Esophagus (tissue), 2 donors: ENCODE measurements at regions not wholly inside any gene's neighbourhood (a gene's known extent, or its start where the extent isn't known, plus 50 kb on each side); places are given as distances from the start of the nearest gene placed in this dataset.

Source experiments
- H3K27ac ChIP-seq, 2 donors: one replicate each; pipeline ENCODE4 v1.5.1; 2013; ENCODE audit warnings: low read depth in 2 of 2, mild to moderate bottlenecking in 2 of 2, inconsistent platforms in 1 of 2, low read length in 1 of 2, moderate library complexity in 1 of 2
- H3K27me3 ChIP-seq, 2 donors: one replicate each; pipeline ENCODE4 v1.6.1; 2013; ENCODE audit warnings: low read length in 2 of 2, control low read depth in 1 of 2, mild to moderate bottlenecking in 1 of 2; ENCODE audit not compliant: insufficient read depth in 2 of 2, control insufficient read depth in 1 of 2
- H3K36me3 ChIP-seq, 2 donors: one replicate each; pipeline ENCODE4 v1.6.1; 2013; ENCODE audit warnings: low read length in 1 of 2; ENCODE audit not compliant: control insufficient read depth in 2 of 2, insufficient read depth in 2 of 2
- H3K4me1 ChIP-seq, 2 donors: one replicate each; pipeline ENCODE4 v1.6.1; 2013; ENCODE audit warnings: low read length in 1 of 2; ENCODE audit not compliant: control insufficient read depth in 2 of 2, insufficient read depth in 2 of 2
- H3K4me3 ChIP-seq, 2 donors: one replicate each; pipeline ENCODE4 v1.5.1; 2013; ENCODE audit warnings: low read length in 2 of 2, mild to moderate bottlenecking in 2 of 2, low read depth in 1 of 2, moderate library complexity in 1 of 2
- H3K9me3 ChIP-seq, 2 donors: one replicate each; pipeline ENCODE4 v1.6.1; 2013; ENCODE audit warnings: mild to moderate bottlenecking in 2 of 2, low read depth in 1 of 2, low read length in 1 of 2, moderate library complexity in 1 of 2; ENCODE audit not compliant: control insufficient read depth in 2 of 2, insufficient read depth in 1 of 2
- WGBS, 2 donors: extraction: QIAGEN DNeasy Blood & Tissue Kit; methylation state at CpG; one replicate each; pipeline ENCODE4 v1.1.7; 2013; 5-methylcytosine and 5-hydroxymethylcytosine counted together
- donor health status: healthy with polysubstance abuse.
- donor health status: Bipolar disorder and iron deficiency.

DNA sequence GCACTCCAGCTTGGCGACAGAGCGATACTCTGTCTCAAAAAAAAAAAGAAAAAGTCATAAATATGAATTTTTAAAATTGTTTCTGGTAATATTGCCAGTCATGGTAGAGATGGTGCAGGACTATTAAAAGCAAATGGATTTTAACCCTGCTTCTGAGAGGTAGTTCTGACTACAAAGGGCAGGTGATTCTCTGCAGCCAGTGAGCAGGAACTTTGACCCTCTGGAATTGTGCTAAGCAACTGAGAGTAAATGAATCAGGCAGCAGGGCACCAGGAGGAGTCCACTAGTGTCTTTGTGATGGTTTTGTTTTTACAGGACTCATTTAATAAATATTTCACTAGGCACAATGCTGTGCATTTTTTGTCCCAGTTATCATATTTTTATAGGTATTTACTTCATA, 781.2 kb downstream of the TLE4 start:
- no peaks in the 10 kb centered on the region for H3K9me3 ChIP-seq
- no peaks in the 10 kb centered on the region for H3K27me3 ChIP-seq
- no peaks in the 10 kb centered on the region for H3K36me3 ChIP-seq
- no peaks in the 10 kb centered on the region for H3K4me1 ChIP-seq
- WGBS, 2 donors = 92 to 98% methylated on average over 2 of the region's 2 CpGs
- no peak overlapping the region for H3K4me3 ChIP-seq
- H3K27ac ChIP-seq = no peak overlapping the region

DNA sequence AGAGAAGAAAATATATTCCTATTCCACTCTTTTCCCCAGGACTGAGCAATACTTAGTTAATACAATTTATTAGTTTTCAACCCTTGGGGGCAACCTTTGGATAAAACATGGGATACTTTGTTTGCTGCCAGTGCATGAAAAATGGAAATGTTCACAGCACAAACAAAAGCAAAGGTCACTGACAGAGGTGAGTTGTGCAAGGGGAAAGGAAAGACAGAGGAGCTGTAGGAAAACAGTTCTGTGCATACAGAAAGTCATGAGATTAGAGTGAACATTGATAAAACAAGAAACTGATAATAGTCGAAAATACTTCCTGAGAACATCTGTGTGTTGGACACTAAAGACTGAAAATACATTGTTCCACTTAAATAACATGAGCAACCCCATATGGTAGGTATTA, 779.8 kb downstream of the TLE4 start:
- no peaks in the 10 kb centered on the region for H3K4me1 ChIP-seq
- 48 to 74% methylated on average over 1 of the region's 1 CpG for WGBS, 2 donors
- no peak overlapping the region for H3K4me3 ChIP-seq
- no peaks in the 10 kb centered on the region for H3K36me3 ChIP-seq
- no peaks in the 10 kb centered on the region for H3K9me3 ChIP-seq
- no peaks in the 10 kb centered on the region for H3K27me3 ChIP-seq
- H3K27ac ChIP-seq = no peak overlapping the region

DNA sequence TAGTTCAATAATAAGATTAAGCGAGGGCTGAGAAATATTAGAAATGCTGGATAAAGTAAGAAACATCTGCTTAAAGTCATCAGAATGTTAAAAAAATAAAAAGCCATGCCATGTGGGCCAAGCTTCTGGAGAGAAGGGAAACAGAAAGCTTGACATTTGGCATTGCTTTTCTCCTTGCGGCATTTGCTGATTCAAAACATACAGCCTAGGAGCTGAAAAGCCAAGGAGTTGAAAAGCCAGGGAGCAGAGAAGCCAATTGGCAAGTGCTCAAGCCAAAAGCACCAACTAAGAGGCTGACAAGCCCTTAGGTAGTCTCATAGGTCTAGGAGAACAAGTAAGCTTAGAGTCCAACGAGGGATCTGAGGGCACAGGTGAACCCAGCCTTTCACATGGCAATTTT, 754.3 kb downstream of the TLE4 start:
- 42 to 45% methylated on average over 3 of the region's 3 CpGs for WGBS, 2 donors
- Histone ChIP-seq H3K9me3 (no peaks in the 10 kb centered on the region), H3K27ac (no peak overlapping the region), H3K4me1 (no peaks in the 10 kb centered on the region), H3K27me3 (no peaks in the 10 kb centered on the region), H3K36me3 (no peaks in the 10 kb centered on the region), H3K4me3 (no peak overlapping the region)

DNA sequence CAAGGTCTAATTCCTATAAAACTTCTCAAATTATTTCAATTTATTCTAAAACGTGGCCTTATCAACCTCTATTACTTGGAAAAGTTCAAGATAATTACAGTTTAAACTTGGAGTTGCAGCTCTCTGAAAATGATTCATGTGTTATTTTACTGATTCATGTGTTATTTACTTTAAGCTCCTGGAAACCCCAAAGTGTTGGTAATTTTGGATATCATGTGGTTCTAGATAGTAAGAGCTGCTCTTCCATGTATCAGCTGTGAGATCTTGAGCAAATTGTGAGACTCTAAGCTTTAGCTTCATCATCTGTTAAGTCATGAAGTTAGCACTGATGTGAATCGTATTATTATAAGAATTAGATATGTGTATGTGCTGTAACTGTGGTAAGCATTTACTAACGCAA, 749.2 kb downstream of the TLE4 start:
- Histone ChIP-seq H3K9me3 (no peaks in the 10 kb centered on the region), H3K27ac (no peak overlapping the region), H3K27me3 (no peaks in the 10 kb centered on the region), H3K36me3 (no peaks in the 10 kb centered on the region), H3K4me1 (no peaks in the 10 kb centered on the region), H3K4me3 (no peak overlapping the region)
- WGBS, 2 donors = 61 to 64% methylated on average over 3 of the region's 3 CpGs

DNA sequence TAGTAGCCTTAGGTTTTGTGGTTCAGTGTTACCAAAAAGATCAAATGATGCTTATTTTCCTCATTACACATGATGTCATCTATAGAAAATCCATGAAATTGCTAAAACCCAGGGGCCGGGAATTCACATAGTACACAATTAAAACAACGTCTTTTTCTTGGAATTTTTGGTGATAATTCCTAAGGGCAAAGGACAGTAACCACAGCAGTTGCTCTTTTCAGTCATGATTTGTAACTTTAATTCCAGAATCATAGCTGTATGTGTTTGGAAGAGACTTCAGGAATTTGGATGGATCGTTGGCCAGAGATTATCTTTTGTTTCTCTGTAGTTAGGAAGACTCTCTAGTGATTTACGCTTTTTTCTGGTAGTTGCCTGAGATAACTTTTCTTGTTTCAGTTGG, 748.7 kb downstream of the TLE4 start:
- Histone ChIP-seq H3K4me3 (no peak overlapping the region), H3K27me3 (no peaks in the 10 kb centered on the region), H3K4me1 (no peaks in the 10 kb centered on the region), H3K9me3 (no peaks in the 10 kb centered on the region), H3K27ac (no peak overlapping the region), H3K36me3 (no peaks in the 10 kb centered on the region)
- 57 to 62% methylated on average over 4 of the region's 4 CpGs for WGBS, 2 donors

DNA sequence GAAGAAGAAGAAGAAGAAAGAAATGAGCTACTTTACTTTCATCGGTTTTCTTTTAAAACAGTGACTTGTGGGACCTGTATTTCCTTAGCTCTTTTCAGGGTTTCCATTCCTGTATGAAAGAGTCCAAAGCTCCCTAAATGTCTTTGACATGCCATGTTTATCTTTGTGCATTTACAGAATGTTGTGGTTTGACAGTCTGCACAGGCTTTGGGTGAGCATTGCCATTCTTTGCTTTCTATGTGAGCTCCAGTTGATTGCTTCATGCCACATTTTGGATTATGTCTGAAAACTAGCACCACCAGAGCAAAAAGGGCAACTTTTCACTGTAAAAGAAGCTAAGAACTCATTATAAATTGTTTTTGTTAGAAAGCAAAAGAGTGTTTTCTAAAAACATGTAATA, 733.4 kb downstream of the TLE4 start:
- H3K9me3 ChIP-seq = no peaks in the 10 kb centered on the region
- no peak overlapping the region for H3K27ac ChIP-seq
- no peaks in the 10 kb centered on the region for H3K36me3 ChIP-seq
- 71 to 94% methylated on average over 1 of the region's 1 CpG for whole genome bisulfite sequencing, 2 donors
- no peaks in the 10 kb centered on the region for H3K4me1 ChIP-seq
- H3K27me3 ChIP-seq = no peaks in the 10 kb centered on the region
- no peak overlapping the region for H3K4me3 ChIP-seq

DNA sequence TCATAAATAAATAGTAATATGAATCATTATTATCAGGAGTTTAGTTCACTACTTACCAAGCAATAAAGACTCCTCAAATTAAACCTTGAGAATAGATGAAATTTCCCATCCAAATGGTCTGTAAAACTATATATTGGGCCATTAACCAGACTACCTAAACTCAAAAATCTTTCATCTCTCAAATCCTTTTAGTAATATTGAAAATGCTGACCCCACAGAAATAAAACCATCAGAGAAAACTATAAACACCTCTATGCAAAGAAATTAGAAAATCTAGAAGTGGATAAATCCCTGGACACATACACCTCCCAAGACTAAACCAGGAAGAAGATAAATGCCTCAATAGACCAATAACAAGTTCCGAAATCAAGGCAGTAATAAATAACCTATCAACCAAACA, 723.2 kb downstream of the TLE4 start:
- H3K27me3 ChIP-seq = no peaks in the 10 kb centered on the region
- H3K27ac ChIP-seq = no peak overlapping the region
- no peaks in the 10 kb centered on the region for H3K9me3 ChIP-seq
- no peak overlapping the region for H3K4me3 ChIP-seq
- 89 to 97% methylated on average over 1 of the region's 1 CpG for WGBS, 2 donors
- no peaks in the 10 kb centered on the region for H3K36me3 ChIP-seq
- H3K4me1 ChIP-seq = no peaks in the 10 kb centered on the region

DNA sequence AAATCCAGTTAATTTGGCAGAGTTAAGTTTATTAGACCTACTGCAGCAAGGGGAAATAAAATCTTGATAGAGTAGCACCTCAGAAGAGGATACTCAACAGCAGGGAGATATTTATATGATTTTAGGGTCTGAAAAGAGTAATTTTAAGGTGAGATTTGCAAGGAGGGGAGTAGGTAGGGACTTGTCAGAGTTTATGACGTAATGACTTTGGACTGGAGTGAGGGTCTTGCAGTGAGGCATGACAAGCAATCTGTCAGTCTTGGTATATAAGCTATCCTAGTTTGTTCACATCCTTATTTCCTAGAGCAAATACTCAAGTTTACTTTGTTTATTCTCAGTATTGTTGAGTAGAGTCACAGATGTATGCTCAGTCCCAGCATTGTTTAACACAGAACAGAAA, 722.6 kb downstream of the TLE4 start:
- H3K27ac ChIP-seq = no peak overlapping the region
- 84 to 89% methylated on average over 1 of the region's 1 CpG for WGBS, 2 donors
- H3K27me3 ChIP-seq = no peaks in the 10 kb centered on the region
- no peaks in the 10 kb centered on the region for H3K36me3 ChIP-seq
- no peak overlapping the region for H3K4me3 ChIP-seq
- H3K9me3 ChIP-seq = no peaks in the 10 kb centered on the region
- no peaks in the 10 kb centered on the region for H3K4me1 ChIP-seq

DNA sequence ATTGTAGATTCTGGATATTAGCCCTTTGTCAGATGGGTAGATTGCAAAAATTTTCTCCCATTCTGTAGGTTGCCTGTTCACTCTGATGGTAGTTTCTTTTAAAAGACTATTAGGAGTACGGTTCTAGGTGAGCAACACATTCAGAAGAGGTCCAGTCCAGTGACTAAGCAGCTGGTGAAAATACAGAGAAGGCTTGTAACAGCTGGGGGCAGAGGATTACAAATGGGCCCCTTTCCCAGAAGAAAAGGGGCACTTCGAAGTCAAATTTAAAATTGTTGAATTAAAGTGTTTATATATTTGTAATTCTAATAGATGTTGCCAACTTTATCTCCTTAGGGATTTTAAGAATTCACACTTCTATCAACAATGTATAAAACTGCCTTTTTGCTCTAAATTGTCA, 720.5 kb downstream of the TLE4 start:
- H3K4me3 ChIP-seq = no peak overlapping the region
- 59 to 67% methylated on average over 2 of the region's 2 CpGs for whole genome bisulfite sequencing, 2 donors
- no peaks in the 10 kb centered on the region for H3K27me3 ChIP-seq
- H3K27ac ChIP-seq = no peak overlapping the region
- H3K9me3 ChIP-seq = no peaks in the 10 kb centered on the region
- no peaks in the 10 kb centered on the region for H3K4me1 ChIP-seq
- H3K36me3 ChIP-seq = no peaks in the 10 kb centered on the region

DNA sequence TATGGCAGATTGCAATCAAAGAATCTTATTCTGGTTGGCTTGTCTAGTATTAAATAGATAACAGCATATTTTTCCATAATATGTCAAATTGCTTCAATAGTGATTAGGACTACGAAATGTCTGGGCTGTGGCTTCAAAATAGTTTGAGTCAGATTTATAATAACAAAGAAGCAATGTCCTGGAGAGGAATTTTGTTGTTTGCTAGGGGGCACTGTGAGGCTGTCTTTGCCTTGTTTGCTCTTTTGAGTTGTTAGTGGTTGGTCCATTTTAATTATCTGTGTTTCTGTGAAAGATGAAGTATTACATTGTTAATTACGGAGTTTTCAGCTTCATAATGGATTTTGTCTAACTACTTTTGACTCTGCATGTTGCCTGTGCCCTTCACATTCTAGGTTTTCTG, 713.6 kb downstream of the TLE4 start:
- 27 to 46% methylated on average over 2 of the region's 2 CpGs for WGBS, 2 donors
- Histone ChIP-seq H3K27ac (no peak overlapping the region), H3K36me3 (no peaks in the 10 kb centered on the region), H3K4me3 (no peak overlapping the region), H3K4me1 (no peaks in the 10 kb centered on the region), H3K27me3 (no peaks in the 10 kb centered on the region), H3K9me3 (no peaks in the 10 kb centered on the region)
